ENCODE measurements at regions not wholly inside any gene's neighbourhood (a gene's known extent, or its start where the extent isn't known, plus 50 kb on each side); places are given as distances from the start of the nearest gene placed in this dataset.

DNA sequence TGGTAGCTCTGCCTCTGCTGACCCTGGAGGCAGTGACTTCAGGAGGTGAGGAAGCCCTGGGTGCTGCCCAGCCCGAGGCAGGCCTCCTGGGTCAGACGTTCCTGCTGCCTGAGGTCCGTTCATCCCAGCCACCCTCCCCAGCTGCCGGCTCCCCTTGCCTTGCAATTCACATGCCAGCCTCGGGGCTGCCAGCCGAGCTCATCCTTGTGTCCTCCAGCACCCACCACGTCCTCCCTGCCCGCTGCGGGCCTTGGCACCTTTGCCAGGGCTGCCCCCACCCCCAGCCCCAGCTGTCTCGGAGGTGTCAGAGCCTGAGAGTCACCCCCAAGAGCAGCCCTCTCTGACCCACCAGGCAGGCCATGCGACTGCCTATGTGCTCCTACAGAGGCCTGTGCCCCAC, 162.1 kb upstream of the RNF32 start:
- H3K56ac ChIP-seq (ENCODE audit: extremely low read depth, insufficient read depth, low read length): no peak overlapping the region
- in situ Hi-C loops (cut with MboI; ENCODE audit: low sequenced_read_pairs) (loop anchor here (10.0 kb wide), 1 partner anchor 664 kb away; the partner anchor contains the start of gene SHH), dilution Hi-C loops (cut with HindIII; ENCODE audit: low sequenced_read_pairs, unreplicated experiment) (no loop called here), intact Hi-C loops (cut with micrococcal nuclease) (loop anchor here (10.0 kb wide), 1 partner anchor 276 kb away; no protein-coding TSS in a partner anchor)
- H4K91ac ChIP-seq (ENCODE audit: insufficient read depth, low read depth, low read length): no peak overlapping the region
- no peak overlapping the region for H2AK9ac ChIP-seq (replicated peaks; ENCODE audit: low read depth, low read length, poor library complexity)
- no peak overlapping the region for H2AFZ ChIP-seq (replicated peaks; ENCODE audit: low read length, poor library complexity)
- no TSS peak for BruUV-seq (replicated peaks)
- no peak overlapping the region for H3K18ac ChIP-seq (ENCODE audit: low read depth, low read length)
- no peaks in the 10 kb centered on the region for H4K20me1 ChIP-seq (ENCODE audit: insufficient read depth, low read length)
- no peak overlapping the region for H3K4me2 ChIP-seq (ENCODE audit: low read depth, low read length)
- no peak overlapping the region for H2BK120ac ChIP-seq (ENCODE audit: low read depth, low read length)
- no peak overlapping the region for H3K4ac ChIP-seq (ENCODE audit: low read depth, low read length)
- ATAC-seq (ENCODE audit: low read depth): no peak
- H3K27me3 ChIP-seq (ENCODE audit: control insufficient read depth, insufficient read depth, low read length): no peaks in the 10 kb centered on the region
- POLR2A ChIA-PET (ENCODE audit: unreplicated experiment): no interaction called here
- peaks cover 10% of the 10 kb centered on the region for H3K9me1 ChIP-seq (ENCODE audit: insufficient read depth, low read length)
- no peaks in the 10 kb centered on the region; the same call in 1 of the 2 replicates for H3K9me3 ChIP-seq (ENCODE audit: control insufficient read depth, insufficient read depth, low read length)
- H3K9ac ChIP-seq (ENCODE audit: low read depth, low read length): no peak overlapping the region
- CTCF ChIA-PET: no interaction called here
- no peak overlapping the region for H3K27ac ChIP-seq (ENCODE audit: insufficient read depth, low read length)
- no peaks in the 10 kb centered on the region for H3K79me1 ChIP-seq (ENCODE audit: low read depth in 1 of 2, low read length in 2 of 2)
- H3K36me3 ChIP-seq (ENCODE audit: control insufficient read depth, insufficient read depth, low read length): no peaks in the 10 kb centered on the region
- TF ChIP-seq, protein P1, sequence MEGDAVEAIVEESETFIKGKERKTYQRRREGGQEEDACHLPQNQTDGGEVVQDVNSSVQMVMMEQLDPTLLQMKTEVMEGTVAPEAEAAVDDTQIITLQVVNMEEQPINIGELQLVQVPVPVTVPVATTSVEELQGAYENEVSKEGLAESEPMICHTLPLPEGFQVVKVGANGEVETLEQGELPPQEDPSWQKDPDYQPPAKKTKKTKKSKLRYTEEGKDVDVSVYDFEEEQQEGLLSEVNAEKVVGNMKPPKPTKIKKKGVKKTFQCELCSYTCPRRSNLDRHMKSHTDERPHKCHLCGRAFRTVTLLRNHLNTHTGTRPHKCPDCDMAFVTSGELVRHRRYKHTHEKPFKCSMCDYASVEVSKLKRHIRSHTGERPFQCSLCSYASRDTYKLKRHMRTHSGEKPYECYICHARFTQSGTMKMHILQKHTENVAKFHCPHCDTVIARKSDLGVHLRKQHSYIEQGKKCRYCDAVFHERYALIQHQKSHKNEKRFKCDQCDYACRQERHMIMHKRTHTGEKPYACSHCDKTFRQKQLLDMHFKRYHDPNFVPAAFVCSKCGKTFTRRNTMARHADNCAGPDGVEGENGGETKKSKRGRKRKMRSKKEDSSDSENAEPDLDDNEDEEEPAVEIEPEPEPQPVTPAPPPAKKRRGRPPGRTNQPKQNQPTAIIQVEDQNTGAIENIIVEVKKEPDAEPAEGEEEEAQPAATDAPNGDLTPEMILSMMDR (conservative IDR thresholded peaks at IDR 0.05; ENCODE audit: low read depth, low read length): no peak
- TF ChIP-seq NFE2L2 (IDR thresholded peaks at IDR 0.05; ENCODE audit: low read depth, low read length) (no peak), FOS (IDR thresholded peaks at IDR 0.05; ENCODE audit: low read depth, low read length) (no peak), BHLHE40 (IDR thresholded peaks at IDR 0.05; ENCODE audit: low read depth, low read length) (no peak), ELK1 (IDR thresholded peaks at IDR 0.05; ENCODE audit: borderline replicate concordance, low read depth, low read length) (no peak), RCOR1 (IDR thresholded peaks at IDR 0.05; ENCODE audit: insufficient replicate concordance, low read length) (no peak), MXI1 (IDR thresholded peaks at IDR 0.05; ENCODE audit: borderline replicate concordance, low read depth, low read length) (no peak), CHD1 (IDR thresholded peaks at IDR 0.05; ENCODE audit: low read depth, low read length) (no peak), CEBPB (IDR thresholded peaks at IDR 0.05; ENCODE audit: low read depth, low read length) (no peak), RAD21 (IDR thresholded peaks at IDR 0.05; ENCODE audit: low read length) (no peak), POLR2A (IDR thresholded peaks at IDR 0.05; ENCODE audit: low read depth, low read length) (no peak), USF2 (IDR thresholded peaks at IDR 0.05; ENCODE audit: low read depth, low read length) (no peak), SMC3 (IDR thresholded peaks at IDR 0.05; ENCODE audit: low read depth, low read length) (no peak), RFX5 (IDR thresholded peaks at IDR 0.05; ENCODE audit: low read depth, low read length) (no peak), MAZ (IDR thresholded peaks at IDR 0.05; ENCODE audit: borderline replicate concordance, low read depth, low read length) (no peak), MAFK (IDR thresholded peaks at IDR 0.05; ENCODE audit: low read depth, low read length) (no peak)
- no peak overlapping the region for H4K5ac ChIP-seq (ENCODE audit: low read depth, low read length)
- WGBS, 2 experiments (ENCODE audit: extremely low coverage in 2 of 2, insufficient read length in 1 of 2): 67% methylated on average over 3 of the region's 11 CpGs; no CpG with 5 or more reads in 1 of the 2 experiments
- H2BK20ac ChIP-seq (ENCODE audit: low read depth, low read length): no peak overlapping the region
- no peak overlapping the region for H2BK15ac ChIP-seq (ENCODE audit: low read depth, low read length)
- no peak overlapping the region for H3K4me3 ChIP-seq (ENCODE audit: insufficient read depth, low read depth, low read length)
- no peak overlapping the region for H4K8ac ChIP-seq (ENCODE audit: low read depth in 2 of 2, low read length in 2 of 2)
- no peak overlapping the region for H2BK5ac ChIP-seq (ENCODE audit: low read depth, low read length, poor library complexity, severe bottlenecking)
- no peak overlapping the region for H3K23ac ChIP-seq (ENCODE audit: low read depth, low read length)
- H2AK5ac ChIP-seq (ENCODE audit: low read depth, low read length): no peak overlapping the region
- DNase-seq: no peak
- no peak overlapping the region for H3K14ac ChIP-seq (replicated peaks; ENCODE audit: low read depth, low read length)
- peaks cover 11% of the 10 kb centered on the region for H3K4me1 ChIP-seq (ENCODE audit: control insufficient read depth, insufficient read depth, low read length)
